ENCODE measurements at regions not wholly inside any gene's neighbourhood (a gene's known extent, or its start where the extent isn't known, plus 50 kb on each side); places are given as distances from the start of the nearest gene placed in this dataset.

GRCh38 chr11:104637662-104638170 lies 260.5 kb downstream of the CASP12 start:
- TF ChIP-seq EZH2 (IDR thresholded peaks at IDR 0.05; ENCODE audit: low read length, missing control alignments) (no peak), CTCF (conservative IDR thresholded peaks at IDR 0.05 in 1 of 2, IDR thresholded peaks at IDR 0.05 in 1 of 2; ENCODE audit: low read depth in 1 of 2, low read length in 2 of 2) (no peak)
- DNase-seq (ENCODE audit: low read depth in 2 of 2) = no peak
- Histone ChIP-seq H2AFZ (ENCODE audit: low read length) (no peak overlapping the region), H3K79me2 (ENCODE audit: control insufficient read depth, insufficient read depth, low read length) (no peaks in the 10 kb centered on the region), H3K9ac (ENCODE audit: insufficient read depth, low read length) (no peak overlapping the region), H3K4me1 (ENCODE audit: control insufficient read depth, extremely low read depth, insufficient read depth, low read length) (no peaks in the 10 kb centered on the region), H3K4me3 (replicated peaks in 1 of 4; ENCODE audit: control extremely low read depth in 1 of 4, insufficient read depth in 1 of 4, low read depth in 3 of 4, low read length in 4 of 4) (no peak overlapping the region), H3K36me3 (ENCODE audit: control insufficient read depth, insufficient read depth, low read length) (no peaks in the 10 kb centered on the region), H3K4me2 (ENCODE audit: extremely low read depth, insufficient read depth, low read length) (no peak overlapping the region), H4K20me1 (ENCODE audit: control insufficient read depth, extremely low read depth, insufficient read depth, low read length) (no peaks in the 10 kb centered on the region), H3K9me3 (ENCODE audit: control insufficient read depth, insufficient read depth, low read depth, low read length) (no peaks in the 10 kb centered on the region), H3K27me3 (ENCODE audit: control insufficient read depth, insufficient read depth, low read length) (no peaks in the 10 kb centered on the region), H3K27ac (ENCODE audit: insufficient read depth, low read length) (no peak overlapping the region)

GRCh38 chr11:104633226-104633625 lies 265.0 kb downstream of the CASP12 start:
- Histone ChIP-seq H3K4me2 (ENCODE audit: extremely low read depth, insufficient read depth, low read length) (no peak overlapping the region), H4K20me1 (ENCODE audit: control insufficient read depth, extremely low read depth, insufficient read depth, low read length) (no peaks in the 10 kb centered on the region), H3K9me3 (ENCODE audit: control insufficient read depth, insufficient read depth, low read depth, low read length) (no peaks in the 10 kb centered on the region), H3K4me3 (replicated peaks in 1 of 4; ENCODE audit: control extremely low read depth in 1 of 4, insufficient read depth in 1 of 4, low read depth in 3 of 4, low read length in 4 of 4) (no peak overlapping the region), H3K27ac (ENCODE audit: insufficient read depth, low read length) (no peak overlapping the region), H3K4me1 (ENCODE audit: control insufficient read depth, extremely low read depth, insufficient read depth, low read length) (no peaks in the 10 kb centered on the region), H2AFZ (ENCODE audit: low read length) (no peak overlapping the region), H3K9ac (ENCODE audit: insufficient read depth, low read length) (no peak overlapping the region), H3K36me3 (ENCODE audit: control insufficient read depth, insufficient read depth, low read length) (no peaks in the 10 kb centered on the region), H3K27me3 (ENCODE audit: control insufficient read depth, insufficient read depth, low read length) (no peaks in the 10 kb centered on the region), H3K79me2 (ENCODE audit: control insufficient read depth, insufficient read depth, low read length) (no peaks in the 10 kb centered on the region)
- DNase-seq (ENCODE audit: low read depth in 2 of 2) = no peak
- no peak for TF ChIP-seq CTCF (conservative IDR thresholded peaks at IDR 0.05 in 1 of 2, IDR thresholded peaks at IDR 0.05 in 1 of 2; ENCODE audit: low read depth in 1 of 2, low read length in 2 of 2)
- TF ChIP-seq EZH2 (IDR thresholded peaks at IDR 0.05; ENCODE audit: low read length, missing control alignments) = no peak

- Histone ChIP-seq H3K27me3 (ENCODE audit: control insufficient read depth, insufficient read depth, low read length) (no peaks in the 10 kb centered on the region), H3K4me3 (replicated peaks in 1 of 4; ENCODE audit: control extremely low read depth in 1 of 4, insufficient read depth in 1 of 4, low read depth in 3 of 4, low read length in 4 of 4) (no peak overlapping the region), H2AFZ (ENCODE audit: low read length) (no peak overlapping the region), H4K20me1 (ENCODE audit: control insufficient read depth, extremely low read depth, insufficient read depth, low read length) (no peaks in the 10 kb centered on the region), H3K79me2 (ENCODE audit: control insufficient read depth, insufficient read depth, low read length) (no peaks in the 10 kb centered on the region), H3K36me3 (ENCODE audit: control insufficient read depth, insufficient read depth, low read length) (no peaks in the 10 kb centered on the region), H3K4me1 (ENCODE audit: control insufficient read depth, extremely low read depth, insufficient read depth, low read length) (no peaks in the 10 kb centered on the region), H3K27ac (ENCODE audit: insufficient read depth, low read length) (no peak overlapping the region), H3K9ac (ENCODE audit: insufficient read depth, low read length) (no peak overlapping the region), H3K9me3 (ENCODE audit: control insufficient read depth, insufficient read depth, low read depth, low read length) (no peaks in the 10 kb centered on the region), H3K4me2 (ENCODE audit: extremely low read depth, insufficient read depth, low read length) (no peak overlapping the region)
- no peak for TF ChIP-seq CTCF (conservative IDR thresholded peaks at IDR 0.05 in 1 of 2, IDR thresholded peaks at IDR 0.05 in 1 of 2; ENCODE audit: low read depth in 1 of 2, low read length in 2 of 2)
- TF ChIP-seq EZH2 (IDR thresholded peaks at IDR 0.05; ENCODE audit: low read length, missing control alignments) = no peak
- DNase-seq (ENCODE audit: low read depth in 2 of 2) = no peak
Measured at GRCh38 chr11:104630352-104630751, 267.9 kb downstream of the CASP12 start.
